ENCODE measurements at regions not wholly inside any gene's neighbourhood (a gene's known extent, or its start where the extent isn't known, plus 50 kb on each side); places are given as distances from the start of the nearest gene placed in this dataset.

- Mint-ChIP-seq H3K27me3 (ENCODE audit: insufficient read depth, unreplicated experiment) (no peaks in the 10 kb centered on the region), H3K4me3 (ENCODE audit: unreplicated experiment) (no peak overlapping the region), H3K9me3 (ENCODE audit: unreplicated experiment) (peaks cover 14% of the 10 kb centered on the region), H3K4me1 (ENCODE audit: low read depth, unreplicated experiment) (no peaks in the 10 kb centered on the region), H3K36me3 (ENCODE audit: insufficient read depth, unreplicated experiment) (no peaks in the 10 kb centered on the region), H3K27ac (ENCODE audit: unreplicated experiment) (no peak overlapping the region)
- Histone ChIP-seq H3K36me3 (ENCODE audit: control insufficient read depth, insufficient read depth, low read length) (no peaks in the 10 kb centered on the region), H3K4me1 (no peaks in the 10 kb centered on the region), H3K4me3 (ENCODE audit: low read depth, low read length) (no peak overlapping the region), H3K9me3 (no peaks in the 10 kb centered on the region), H3K27me3 (replicated peaks; ENCODE audit: control insufficient read depth, insufficient read depth, low read length) (no peaks in the 10 kb centered on the region)
- CTCF ChIA-PET, result no interaction called here
- TF ChIP-seq CTCF (IDR thresholded peaks at IDR 0.05; ENCODE audit: insufficient read depth in 1 of 2, low read depth in 1 of 2, low read length in 1 of 2, severe bottlenecking in 1 of 2, unreplicated experiment in 1 of 2), result no peak
- intact Hi-C loops (cut with micrococcal nuclease; ENCODE audit: unreplicated experiment), result no loop called here
- POLR2A ChIA-PET, result no interaction called here
- no peak for DNase-seq
- no TSS peak for BruUV-seq (replicated peaks)
Observed at GRCh38 chr1:163747261-163747660, 425.5 kb downstream of the NUF2 start.

GRCh38 chr1:163747855-163748254 lies 426.1 kb downstream of the NUF2 start:
- H3K9me3 Mint-ChIP-seq (ENCODE audit: unreplicated experiment), result peaks cover 14% of the 10 kb centered on the region
- BruUV-seq (replicated peaks), result no TSS peak
- CTCF ChIA-PET, result no interaction called here

GRCh38 chr1:163758977-163759670 lies 437.4 kb downstream of the NUF2 start:
- no peak overlapping the region for H3K4me3 ChIP-seq (ENCODE audit: low read depth, low read length)
- POLR2A ChIA-PET, result no interaction called here
- peaks cover 18% of the 10 kb centered on the region for H3K9me3 Mint-ChIP-seq (ENCODE audit: unreplicated experiment)
- no peaks in the 10 kb centered on the region for H3K36me3 ChIP-seq (ENCODE audit: control insufficient read depth, insufficient read depth, low read length)
- no peaks in the 10 kb centered on the region for H3K9me3 ChIP-seq
- no peaks in the 10 kb centered on the region for H3K27me3 Mint-ChIP-seq (ENCODE audit: insufficient read depth, unreplicated experiment)
- H3K36me3 Mint-ChIP-seq (ENCODE audit: insufficient read depth, unreplicated experiment), result no peaks in the 10 kb centered on the region
- no peak for DNase-seq
- intact Hi-C loops (cut with micrococcal nuclease; ENCODE audit: unreplicated experiment), result no loop called here
- CTCF ChIA-PET, result no interaction called here
- no TSS peak for BruUV-seq (replicated peaks)
- TF ChIP-seq CTCF (IDR thresholded peaks at IDR 0.05; ENCODE audit: insufficient read depth in 1 of 2, low read depth in 1 of 2, low read length in 1 of 2, severe bottlenecking in 1 of 2, unreplicated experiment in 1 of 2), result no peak
- H3K27me3 ChIP-seq (replicated peaks; ENCODE audit: control insufficient read depth, insufficient read depth, low read length), result no peaks in the 10 kb centered on the region
- no peak overlapping the region for H3K4me3 Mint-ChIP-seq (ENCODE audit: unreplicated experiment)
- H3K4me1 ChIP-seq, result no peaks in the 10 kb centered on the region
- no peak overlapping the region for H3K27ac Mint-ChIP-seq (ENCODE audit: unreplicated experiment)
- no peaks in the 10 kb centered on the region for H3K4me1 Mint-ChIP-seq (ENCODE audit: low read depth, unreplicated experiment)

More at GRCh38 chr1:163747855-163748254, 426.1 kb downstream of the NUF2 start:
- Mint-ChIP-seq H3K27me3 (ENCODE audit: insufficient read depth, unreplicated experiment) (no peaks in the 10 kb centered on the region), H3K4me3 (ENCODE audit: unreplicated experiment) (no peak overlapping the region), H3K27ac (ENCODE audit: unreplicated experiment) (no peak overlapping the region), H3K4me1 (ENCODE audit: low read depth, unreplicated experiment) (no peaks in the 10 kb centered on the region), H3K36me3 (ENCODE audit: insufficient read depth, unreplicated experiment) (no peaks in the 10 kb centered on the region)
- intact Hi-C loops (cut with micrococcal nuclease; ENCODE audit: unreplicated experiment), result no loop called here
- Histone ChIP-seq H3K36me3 (ENCODE audit: control insufficient read depth, insufficient read depth, low read length) (no peaks in the 10 kb centered on the region), H3K27me3 (replicated peaks; ENCODE audit: control insufficient read depth, insufficient read depth, low read length) (no peaks in the 10 kb centered on the region), H3K4me1 (no peaks in the 10 kb centered on the region), H3K4me3 (ENCODE audit: low read depth, low read length) (no peak overlapping the region), H3K9me3 (no peaks in the 10 kb centered on the region)
- POLR2A ChIA-PET, result no interaction called here
- no peak for DNase-seq
- TF ChIP-seq CTCF (IDR thresholded peaks at IDR 0.05; ENCODE audit: insufficient read depth in 1 of 2, low read depth in 1 of 2, low read length in 1 of 2, severe bottlenecking in 1 of 2, unreplicated experiment in 1 of 2), result no peak
